ENCODE measurements at regions not wholly inside any gene's neighbourhood (a gene's known extent, or its start where the extent isn't known, plus 50 kb on each side); places are given as distances from the start of the nearest gene placed in this dataset.

DNA sequence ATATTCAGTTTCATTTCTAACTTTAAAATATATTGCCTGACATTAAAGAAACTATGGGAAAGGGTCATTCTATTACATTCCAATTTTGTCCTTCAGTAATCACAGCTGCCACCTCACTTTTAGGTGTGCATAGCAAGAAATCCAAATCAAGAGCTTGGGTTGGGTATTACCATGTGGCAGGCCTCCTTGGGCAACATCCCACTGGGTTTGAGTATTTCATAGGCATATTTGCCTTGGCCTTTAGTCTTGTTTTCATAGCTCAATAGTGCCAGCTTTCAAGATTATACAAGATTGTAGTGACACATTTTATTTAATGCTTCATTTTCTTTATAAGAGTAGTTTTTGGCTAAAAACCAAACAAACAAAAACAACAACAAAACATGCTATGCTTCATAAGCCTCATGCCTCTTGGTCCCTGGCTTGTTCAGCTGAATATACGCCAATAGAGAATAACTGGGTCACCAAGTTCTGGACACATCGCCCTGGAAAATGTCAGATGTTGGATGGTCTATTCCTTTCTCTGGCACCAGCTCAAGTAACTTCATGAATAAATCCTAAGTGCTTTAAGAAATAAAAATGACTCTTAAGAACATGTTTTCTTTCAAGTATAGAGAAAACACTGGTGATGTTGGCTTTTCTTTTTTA lies 167.4 kb upstream of the STARD13 start:
- Mint-ChIP-seq H3K27ac (no peak overlapping the region), H3K27me3 (ENCODE audit: insufficient read depth) (no peaks in the 10 kb centered on the region), H3K9me3 (no peaks in the 10 kb centered on the region), H3K36me3 (ENCODE audit: low read depth) (no peaks in the 10 kb centered on the region), H3K4me3 (no peak overlapping the region), H3K4me1 (ENCODE audit: low read depth) (peaks cover 21% of the 10 kb centered on the region)
- DNase-seq = no peak
- TF ChIP-seq, protein P1, sequence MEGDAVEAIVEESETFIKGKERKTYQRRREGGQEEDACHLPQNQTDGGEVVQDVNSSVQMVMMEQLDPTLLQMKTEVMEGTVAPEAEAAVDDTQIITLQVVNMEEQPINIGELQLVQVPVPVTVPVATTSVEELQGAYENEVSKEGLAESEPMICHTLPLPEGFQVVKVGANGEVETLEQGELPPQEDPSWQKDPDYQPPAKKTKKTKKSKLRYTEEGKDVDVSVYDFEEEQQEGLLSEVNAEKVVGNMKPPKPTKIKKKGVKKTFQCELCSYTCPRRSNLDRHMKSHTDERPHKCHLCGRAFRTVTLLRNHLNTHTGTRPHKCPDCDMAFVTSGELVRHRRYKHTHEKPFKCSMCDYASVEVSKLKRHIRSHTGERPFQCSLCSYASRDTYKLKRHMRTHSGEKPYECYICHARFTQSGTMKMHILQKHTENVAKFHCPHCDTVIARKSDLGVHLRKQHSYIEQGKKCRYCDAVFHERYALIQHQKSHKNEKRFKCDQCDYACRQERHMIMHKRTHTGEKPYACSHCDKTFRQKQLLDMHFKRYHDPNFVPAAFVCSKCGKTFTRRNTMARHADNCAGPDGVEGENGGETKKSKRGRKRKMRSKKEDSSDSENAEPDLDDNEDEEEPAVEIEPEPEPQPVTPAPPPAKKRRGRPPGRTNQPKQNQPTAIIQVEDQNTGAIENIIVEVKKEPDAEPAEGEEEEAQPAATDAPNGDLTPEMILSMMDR (IDR thresholded peaks at IDR 0.05) = no peak

DNA sequence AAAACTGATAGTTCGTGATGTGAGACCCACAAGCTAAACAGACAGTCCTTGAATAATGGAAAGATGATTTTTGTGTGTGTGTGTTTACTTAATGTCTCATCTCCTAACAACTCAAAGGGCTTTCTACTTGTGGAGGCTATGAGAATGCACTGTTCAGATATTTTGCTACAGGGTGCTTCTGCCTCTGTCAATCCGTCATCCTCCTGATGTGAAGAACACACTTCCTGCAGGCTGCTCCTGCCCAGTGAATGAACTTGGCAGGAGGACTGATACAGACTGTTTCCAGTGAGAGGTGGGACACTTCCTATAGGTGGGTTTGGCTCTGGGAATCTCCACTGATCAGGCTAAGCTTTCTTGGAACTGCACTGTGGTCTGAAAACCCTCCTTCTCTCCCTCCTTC lies 168.4 kb upstream of the STARD13 start:
- Mint-ChIP-seq H3K36me3 (ENCODE audit: low read depth) (peaks cover under 1% of the 10 kb centered on the region; the same call in 1 of the 2 replicates), H3K27me3 (ENCODE audit: insufficient read depth) (no peaks in the 10 kb centered on the region)
- TF ChIP-seq, protein P1 (IDR thresholded peaks at IDR 0.05) = no peak

DNA sequence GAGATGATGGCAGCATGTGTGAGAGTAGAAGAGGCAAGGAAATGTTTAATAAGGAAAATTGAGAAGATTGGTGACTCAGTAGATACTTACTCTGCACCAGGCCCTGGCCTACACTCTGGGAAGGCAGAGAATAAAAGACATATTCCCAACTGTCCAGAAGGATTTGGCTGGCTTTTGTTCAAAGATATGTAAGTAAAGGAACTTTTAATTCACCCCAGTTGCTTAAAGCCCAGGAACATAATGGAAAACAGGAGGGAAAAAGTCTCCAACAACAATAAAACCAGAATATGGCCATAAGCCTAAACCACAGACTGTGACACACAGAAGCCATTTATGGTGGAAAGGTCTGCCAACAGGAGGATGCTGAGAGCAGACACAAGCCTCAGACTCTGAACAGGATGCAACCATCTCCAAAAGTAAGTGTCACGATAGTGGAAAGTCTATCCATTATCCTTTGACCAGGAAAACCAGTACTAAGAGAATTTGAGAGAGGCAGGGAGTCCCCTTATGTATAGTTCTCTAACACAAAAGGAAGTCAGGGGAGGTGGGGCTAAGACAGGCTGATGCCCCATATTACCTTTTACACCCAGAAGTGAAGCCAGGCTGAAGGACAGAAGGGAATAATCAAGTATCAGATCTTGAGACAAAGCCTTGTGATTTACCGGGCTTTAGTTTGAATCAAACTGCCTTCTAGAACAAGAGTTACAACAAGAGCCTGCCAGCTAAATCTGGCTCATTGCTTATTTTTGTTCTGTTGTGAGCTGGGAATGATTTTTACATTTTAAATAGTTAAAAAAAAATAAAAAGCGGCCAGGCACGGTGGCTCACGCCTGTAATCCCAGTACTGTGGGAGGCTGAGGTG lies 169.5 kb upstream of the STARD13 start:
- peak; percentile 51 for DNase-seq
- H3K27ac Mint-ChIP-seq = peak overlapping the region; percentile 69
- H3K36me3 Mint-ChIP-seq (ENCODE audit: low read depth) = peaks cover 11% of the 10 kb centered on the region
- H3K4me3 Mint-ChIP-seq = no peak overlapping the region
- H3K4me1 Mint-ChIP-seq (ENCODE audit: low read depth) = peaks cover 21% of the 10 kb centered on the region
- no peaks in the 10 kb centered on the region for H3K27me3 Mint-ChIP-seq (ENCODE audit: insufficient read depth)
- TF ChIP-seq, protein P1 (IDR thresholded peaks at IDR 0.05) = no peak
- peaks cover 11% of the 10 kb centered on the region; the same call in 1 of the 2 replicates for H3K9me3 Mint-ChIP-seq

More for the DNA sequence above, 168.4 kb upstream of the STARD13 start:
- Mint-ChIP-seq H3K4me3 (peak overlapping the region; percentile 31; the same call in 1 of the 2 replicates), H3K4me1 (ENCODE audit: low read depth) (peaks cover 21% of the 10 kb centered on the region), H3K27ac (no peak overlapping the region), H3K9me3 (no peaks in the 10 kb centered on the region)
- DNase-seq = peak; percentile 10

DNA sequence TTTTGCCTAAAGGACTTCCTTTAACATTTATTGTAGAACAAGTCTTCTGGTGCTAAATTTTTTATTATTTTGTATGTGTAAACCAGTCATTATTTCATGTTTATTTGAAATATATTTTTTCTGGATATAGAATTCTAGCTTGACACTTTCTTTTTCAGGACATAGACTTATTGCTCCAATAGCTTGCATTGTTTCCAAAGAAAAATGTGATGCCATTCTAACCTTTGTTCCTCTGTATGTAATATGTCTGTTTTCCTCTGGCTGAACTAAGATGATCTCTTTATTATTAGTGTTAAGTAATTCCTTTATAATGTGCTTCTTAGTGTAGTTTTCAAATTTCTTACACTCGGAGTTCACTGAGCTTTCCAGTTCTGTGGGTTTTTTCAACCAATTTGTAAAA lies 174.1 kb upstream of the STARD13 start:
- no peaks in the 10 kb centered on the region; the same call in 1 of the 2 replicates for H3K27me3 Mint-ChIP-seq (ENCODE audit: insufficient read depth)
- H3K9me3 Mint-ChIP-seq = peaks cover 22% of the 10 kb centered on the region; the same call in 1 of the 2 replicates
- H3K4me3 Mint-ChIP-seq = no peak overlapping the region
- peaks cover 7% of the 10 kb centered on the region for H3K4me1 Mint-ChIP-seq (ENCODE audit: low read depth)
- no peak overlapping the region for H3K27ac Mint-ChIP-seq
- H3K36me3 Mint-ChIP-seq (ENCODE audit: low read depth) = peaks cover 19% of the 10 kb centered on the region
- DNase-seq = no peak
- TF ChIP-seq, protein P1 (IDR thresholded peaks at IDR 0.05) = no peak

DNA sequence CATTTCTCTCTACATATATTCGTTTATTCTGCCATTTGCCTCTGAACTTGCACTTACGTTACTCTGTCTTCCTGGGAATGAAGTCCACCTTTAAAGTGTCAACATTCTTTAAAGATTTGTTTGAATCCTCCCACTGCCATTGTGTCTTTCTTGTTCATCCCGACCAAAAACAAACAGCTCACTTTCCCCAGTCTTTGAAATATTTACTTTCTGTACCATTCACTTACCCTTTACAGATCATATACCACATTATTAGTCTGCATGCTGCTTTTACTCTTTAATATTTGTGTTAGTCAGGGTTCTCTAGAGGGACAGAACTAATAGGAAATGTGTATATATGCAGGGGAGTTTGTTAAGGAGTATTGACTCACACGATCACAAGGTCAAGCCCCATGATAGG lies 176.6 kb upstream of the STARD13 start:
- H3K36me3 Mint-ChIP-seq (ENCODE audit: low read depth) = peaks cover 19% of the 10 kb centered on the region
- H3K4me1 Mint-ChIP-seq (ENCODE audit: low read depth) = no peaks in the 10 kb centered on the region
- DNase-seq = no peak
- TF ChIP-seq, protein P1 (IDR thresholded peaks at IDR 0.05) = no peak
- H3K27ac Mint-ChIP-seq = no peak overlapping the region
- H3K9me3 Mint-ChIP-seq = peaks cover 22% of the 10 kb centered on the region; the same call in 1 of the 2 replicates
- no peaks in the 10 kb centered on the region; the same call in 1 of the 2 replicates for H3K27me3 Mint-ChIP-seq (ENCODE audit: insufficient read depth)
- H3K4me3 Mint-ChIP-seq = no peak overlapping the region
